Activated CD4-positive, alpha-beta memory T cell treated with anti-CD3 and anti-CD28 coated beads, Interleukin-2, amount 10 ng/mL, durations not matched to agents 7 days and 5 days (primary cell): ENCODE measurements at regions not wholly inside any gene's neighbourhood (a gene's known extent, or its start where the extent isn't known, plus 50 kb on each side); places are given as distances from the start of the nearest gene placed in this dataset.

Experiments
- CTCF ChIA-PET: fragments of 350-600 bp; sonication (Branson Sonifier 250); formaldehyde crosslinking; loops from one replicate; lab custom pipeline; 2021; ENCODE audit warnings: antibody characterized with exemption, inconsistent platforms; lab: Charles Lee
- POLR2A ChIA-PET: fragments of 350-600 bp; sonication (Branson Sonifier 250); formaldehyde crosslinking; loops from one replicate; lab custom pipeline; 2021; ENCODE audit warnings: antibody characterized with exemption; lab: Charles Lee
- DNase-seq: peaks from one replicate; pipeline ENCODE4 v3.0.0-alpha.2; 2020
- H3K27ac Mint-ChIP-seq: one replicate; pipeline ENCODE4 v1.8.0; 2021; ENCODE audit warnings: mild to moderate bottlenecking, mixed read lengths
- H3K27me3 Mint-ChIP-seq: one replicate; pipeline ENCODE4 v1.8.0; 2021; ENCODE audit warnings: mixed read lengths
- H3K36me3 Mint-ChIP-seq: one replicate; pipeline ENCODE4 v1.8.0; 2021; ENCODE audit warnings: low read depth, mixed read lengths
- H3K4me1 Mint-ChIP-seq: one replicate; pipeline ENCODE4 v1.8.0; 2021; ENCODE audit warnings: mixed read lengths
- H3K4me3 Mint-ChIP-seq: one replicate; pipeline ENCODE4 v1.8.0; 2021; ENCODE audit warnings: mild to moderate bottlenecking, mixed read lengths
- H3K9me3 Mint-ChIP-seq: one replicate; pipeline ENCODE4 v1.8.0; 2021; ENCODE audit warnings: mixed read lengths

- CTCF ChIA-PET, result no interaction called here
- POLR2A ChIA-PET, result no interaction called here
- H3K36me3 Mint-ChIP-seq, result no peaks in the 10 kb centered on the region
- DNase-seq, result no peak
- H3K27ac Mint-ChIP-seq, result no peak overlapping the region
- no peaks in the 10 kb centered on the region for H3K4me1 Mint-ChIP-seq
- H3K27me3 Mint-ChIP-seq, result no peaks in the 10 kb centered on the region
- no peaks in the 10 kb centered on the region for H3K9me3 Mint-ChIP-seq
- no peak overlapping the region for H3K4me3 Mint-ChIP-seq
These were observed 266.4 kb upstream of the FZD8 start for GRCh38 chr10:35908451-35908850.

- DNase-seq, result no peak
- no peak overlapping the region for H3K4me3 Mint-ChIP-seq
- ChIA-PET POLR2A (no interaction called here), CTCF (no interaction called here)
- H3K9me3 Mint-ChIP-seq, result no peaks in the 10 kb centered on the region
- no peaks in the 10 kb centered on the region for H3K36me3 Mint-ChIP-seq
- no peaks in the 10 kb centered on the region for H3K27me3 Mint-ChIP-seq
- no peak overlapping the region for H3K27ac Mint-ChIP-seq
- H3K4me1 Mint-ChIP-seq, result no peaks in the 10 kb centered on the region
These were observed 265.5 kb upstream of the FZD8 start for GRCh38 chr10:35907548-35907947.

- H3K36me3 Mint-ChIP-seq, result no peaks in the 10 kb centered on the region
- no peak overlapping the region for H3K4me3 Mint-ChIP-seq
- DNase-seq, result no peak
- H3K27ac Mint-ChIP-seq, result no peak overlapping the region
- H3K27me3 Mint-ChIP-seq, result no peaks in the 10 kb centered on the region
- peaks cover 3% of the 10 kb centered on the region for H3K9me3 Mint-ChIP-seq
- ChIA-PET POLR2A (no interaction called here), CTCF (no interaction called here)
- H3K4me1 Mint-ChIP-seq, result no peaks in the 10 kb centered on the region
These were observed 264.1 kb upstream of the FZD8 start for GRCh38 chr10:35906155-35906554.

GRCh38 chr10:35903021-35903420 is 260.9 kb upstream of the FZD8 start:
- Mint-ChIP-seq H3K9me3 (peaks cover 5% of the 10 kb centered on the region), H3K4me1 (no peaks in the 10 kb centered on the region), H3K36me3 (no peaks in the 10 kb centered on the region), H3K27ac (no peak overlapping the region), H3K27me3 (no peaks in the 10 kb centered on the region), H3K4me3 (no peak overlapping the region)
- ChIA-PET CTCF (no interaction called here), POLR2A (no interaction called here)
- no peak for DNase-seq

- POLR2A ChIA-PET, result no interaction called here
- H3K27me3 Mint-ChIP-seq, result no peaks in the 10 kb centered on the region
These were observed 256.8 kb upstream of the FZD8 start for GRCh38 chr10:35898716-35899440.

GRCh38 chr10:35896001-35896400 is 253.9 kb upstream of the FZD8 start:
- Mint-ChIP-seq H3K4me3 (no peak overlapping the region), H3K9me3 (peaks cover 6% of the 10 kb centered on the region), H3K36me3 (no peaks in the 10 kb centered on the region), H3K27me3 (no peaks in the 10 kb centered on the region), H3K27ac (no peak overlapping the region), H3K4me1 (no peaks in the 10 kb centered on the region)
- ChIA-PET POLR2A (no interaction called here), CTCF (no interaction called here)
- DNase-seq, result no peak

More at GRCh38 chr10:35898716-35899440, 256.8 kb upstream of the FZD8 start:
- H3K9me3 Mint-ChIP-seq, result peaks cover 9% of the 10 kb centered on the region
- CTCF ChIA-PET, result no interaction called here
- H3K36me3 Mint-ChIP-seq, result no peaks in the 10 kb centered on the region
- no peak overlapping the region for H3K27ac Mint-ChIP-seq
- H3K4me3 Mint-ChIP-seq, result no peak overlapping the region
- no peaks in the 10 kb centered on the region for H3K4me1 Mint-ChIP-seq
- DNase-seq, result no peak

GRCh38 chr10:35895331-35895730 is 253.2 kb upstream of the FZD8 start:
- no peak overlapping the region for H3K4me3 Mint-ChIP-seq
- POLR2A ChIA-PET, result no interaction called here
- no peaks in the 10 kb centered on the region for H3K4me1 Mint-ChIP-seq
- no peak overlapping the region for H3K27ac Mint-ChIP-seq
- CTCF ChIA-PET, result no interaction called here
- no peak for DNase-seq
- peaks cover 6% of the 10 kb centered on the region for H3K9me3 Mint-ChIP-seq
- H3K36me3 Mint-ChIP-seq, result no peaks in the 10 kb centered on the region
- no peaks in the 10 kb centered on the region for H3K27me3 Mint-ChIP-seq

- ChIA-PET POLR2A (no interaction called here), CTCF (no interaction called here)
- Mint-ChIP-seq H3K4me3 (no peak overlapping the region), H3K36me3 (no peaks in the 10 kb centered on the region), H3K27ac (no peak overlapping the region), H3K9me3 (no peaks in the 10 kb centered on the region), H3K4me1 (no peaks in the 10 kb centered on the region), H3K27me3 (no peaks in the 10 kb centered on the region)
- DNase-seq, result no peak
These were observed 250.4 kb upstream of the FZD8 start for GRCh38 chr10:35892526-35892925.

GRCh38 chr10:35890676-35891495 is 248.8 kb upstream of the FZD8 start:
- H3K4me3 Mint-ChIP-seq, result no peak overlapping the region
- no peaks in the 10 kb centered on the region for H3K4me1 Mint-ChIP-seq
- no peaks in the 10 kb centered on the region for H3K36me3 Mint-ChIP-seq
- H3K9me3 Mint-ChIP-seq, result no peaks in the 10 kb centered on the region
- CTCF ChIA-PET, result no interaction called here
- no peak for DNase-seq
- POLR2A ChIA-PET, result no interaction called here
- no peak overlapping the region for H3K27ac Mint-ChIP-seq
- no peaks in the 10 kb centered on the region for H3K27me3 Mint-ChIP-seq

- POLR2A ChIA-PET, result no interaction called here
- no peak overlapping the region for H3K4me3 Mint-ChIP-seq
These were observed 248.0 kb upstream of the FZD8 start for GRCh38 chr10:35889971-35890675.

GRCh38 chr10:35889226-35889625 is 247.1 kb upstream of the FZD8 start:
- Mint-ChIP-seq H3K36me3 (no peaks in the 10 kb centered on the region), H3K27ac (no peak overlapping the region), H3K9me3 (no peaks in the 10 kb centered on the region), H3K27me3 (no peaks in the 10 kb centered on the region), H3K4me1 (no peaks in the 10 kb centered on the region), H3K4me3 (no peak overlapping the region)
- DNase-seq, result no peak
- CTCF ChIA-PET, result no interaction called here
- POLR2A ChIA-PET, result no interaction called here

More at GRCh38 chr10:35889971-35890675, 248.0 kb upstream of the FZD8 start:
- H3K27ac Mint-ChIP-seq, result no peak overlapping the region
- H3K9me3 Mint-ChIP-seq, result no peaks in the 10 kb centered on the region
- no peaks in the 10 kb centered on the region for H3K4me1 Mint-ChIP-seq
- CTCF ChIA-PET, result no interaction called here
- no peaks in the 10 kb centered on the region for H3K36me3 Mint-ChIP-seq
- no peak for DNase-seq
- no peaks in the 10 kb centered on the region for H3K27me3 Mint-ChIP-seq

- Mint-ChIP-seq H3K4me3 (no peak overlapping the region), H3K4me1 (no peaks in the 10 kb centered on the region), H3K36me3 (no peaks in the 10 kb centered on the region), H3K9me3 (no peaks in the 10 kb centered on the region), H3K27me3 (no peaks in the 10 kb centered on the region), H3K27ac (no peak overlapping the region)
- ChIA-PET CTCF (no interaction called here), POLR2A (no interaction called here)
- DNase-seq, result no peak
These were observed 246.3 kb upstream of the FZD8 start for GRCh38 chr10:35888400-35888799.

- POLR2A ChIA-PET, result no interaction called here
These were observed 245.6 kb upstream of the FZD8 start for GRCh38 chr10:35887685-35888084.

More at GRCh38 chr10:35887685-35888084, 245.6 kb upstream of the FZD8 start:
- CTCF ChIA-PET, result no interaction called here
- DNase-seq, result no peak
- no peaks in the 10 kb centered on the region for H3K9me3 Mint-ChIP-seq
- H3K36me3 Mint-ChIP-seq, result no peaks in the 10 kb centered on the region
- no peak overlapping the region for H3K27ac Mint-ChIP-seq
- no peaks in the 10 kb centered on the region for H3K27me3 Mint-ChIP-seq
- H3K4me3 Mint-ChIP-seq, result no peak overlapping the region
- no peaks in the 10 kb centered on the region for H3K4me1 Mint-ChIP-seq
